HG02885 (cell line): ENCODE measurements at regions not wholly inside any gene's neighbourhood (a gene's known extent, or its start where the extent isn't known, plus 50 kb on each side); places are given as distances from the start of the nearest gene placed in this dataset.

Experiments used
- ATAC-seq: cut with Tn5 transposase; IDR thresholded peaks from one replicate; pipeline ENCODE4 v1.9.1; 2021; ENCODE audit warnings: mild to moderate bottlenecking; ENCODE audit not compliant: unreplicated experiment, poor library complexity

GRCh38 chr9:82295181-82295580, 306.6 kb downstream of the SPATA31D1 start:
- no peak for ATAC-seq

- ATAC-seq = no peak
These were observed 311.3 kb downstream of the SPATA31D1 start for GRCh38 chr9:82299870-82300269.

- no peak for ATAC-seq
These were observed 314.5 kb downstream of the SPATA31D1 start for GRCh38 chr9:82302968-82303655.

- ATAC-seq = no peak
These were observed 320.3 kb downstream of the SPATA31D1 start for GRCh38 chr9:82308836-82309235.

- ATAC-seq = no peak
These were observed 325.1 kb downstream of the SPATA31D1 start for GRCh38 chr9:82313697-82314096.

- ATAC-seq = no peak
These were observed 332.0 kb downstream of the SPATA31D1 start for GRCh38 chr9:82320566-82320965.

- no peak for ATAC-seq
These were observed 337.3 kb downstream of the SPATA31D1 start for GRCh38 chr9:82325907-82326306.

GRCh38 chr9:82327641-82328040, 339.1 kb downstream of the SPATA31D1 start:
- ATAC-seq = no peak

GRCh38 chr9:82331079-82331478, 342.5 kb downstream of the SPATA31D1 start:
- ATAC-seq = no peak

GRCh38 chr9:82332018-82332773, 343.6 kb downstream of the SPATA31D1 start:
- no peak for ATAC-seq

- ATAC-seq = no peak
These were observed 344.2 kb downstream of the SPATA31D1 start for GRCh38 chr9:82332774-82333152.

- ATAC-seq = no peak
These were observed 345.1 kb downstream of the SPATA31D1 start for GRCh38 chr9:82333671-82334070.

GRCh38 chr9:82334286-82334685, 345.7 kb downstream of the SPATA31D1 start:
- no peak for ATAC-seq

- ATAC-seq = no peak
These were observed 348.8 kb downstream of the SPATA31D1 start for GRCh38 chr9:82337351-82337750.

- ATAC-seq = no peak
These were observed 353.5 kb downstream of the SPATA31D1 start for GRCh38 chr9:82342046-82342445.

GRCh38 chr9:82346040-82346439, 357.5 kb downstream of the SPATA31D1 start:
- no peak for ATAC-seq

GRCh38 chr9:82353631-82354278, 365.2 kb downstream of the SPATA31D1 start:
- ATAC-seq = no peak

GRCh38 chr9:82354279-82354659, 365.7 kb downstream of the SPATA31D1 start:
- no peak for ATAC-seq

GRCh38 chr9:82356131-82356530, 367.6 kb downstream of the SPATA31D1 start:
- no peak for ATAC-seq

- ATAC-seq = no peak
These were observed 368.3 kb downstream of the SPATA31D1 start for GRCh38 chr9:82356871-82357270.

- ATAC-seq = no peak
These were observed 374.6 kb downstream of the SPATA31D1 start for GRCh38 chr9:82363198-82363597.
